ENCODE measurements at regions not wholly inside any gene's neighbourhood (a gene's known extent, or its start where the extent isn't known, plus 50 kb on each side); places are given as distances from the start of the nearest gene placed in this dataset.

GRCh38 chrX:127129510-127129909 is 310.0 kb downstream of the PRR32 start:
- Histone ChIP-seq H3K79me2 (ENCODE audit: insufficient read depth, low read length) (no peaks in the 10 kb centered on the region), H3K27me3 (ENCODE audit: insufficient read depth, low read length, poor library complexity) (no peaks in the 10 kb centered on the region), H3K4me1 (ENCODE audit: insufficient read depth, low read length) (no peaks in the 10 kb centered on the region), H3K4me3 (ENCODE audit: low read depth in 1 of 2, low read length in 2 of 2) (no peak overlapping the region), H3K27ac (ENCODE audit: low read length) (no peak overlapping the region), H3K36me3 (ENCODE audit: insufficient read depth, low read length) (no peaks in the 10 kb centered on the region), H3K9me3 (ENCODE audit: insufficient read depth, low read length, severe bottlenecking) (no peaks in the 10 kb centered on the region), H4K20me1 (ENCODE audit: insufficient read depth, low read length) (no peaks in the 10 kb centered on the region), H3K4me2 (ENCODE audit: insufficient read depth, low read length) (no peak overlapping the region), H3K9ac (ENCODE audit: low read depth, low read length) (no peak overlapping the region), H2AFZ (ENCODE audit: low read depth, low read length) (no peak overlapping the region)
- TF ChIP-seq EZH2 (IDR thresholded peaks at IDR 0.05; ENCODE audit: borderline replicate concordance, low read depth, low read length, severe bottlenecking), result no peak
- TF ChIP-seq CTCF (IDR thresholded peaks at IDR 0.05; ENCODE audit: borderline replicate concordance, extremely low read depth, low read length, poor library complexity, severe bottlenecking), result no peak
- ATAC-seq (ENCODE audit: insufficient read depth, low read depth) (no peak), DNase-seq (no peak)

GRCh38 chrX:127138218-127138617 is 318.7 kb downstream of the PRR32 start:
- TF ChIP-seq CTCF (IDR thresholded peaks at IDR 0.05; ENCODE audit: borderline replicate concordance, extremely low read depth, low read length, poor library complexity, severe bottlenecking), result no peak
- TF ChIP-seq EZH2 (IDR thresholded peaks at IDR 0.05; ENCODE audit: borderline replicate concordance, low read depth, low read length, severe bottlenecking), result no peak
- Histone ChIP-seq H3K27ac (ENCODE audit: low read length) (no peak overlapping the region), H3K79me2 (ENCODE audit: insufficient read depth, low read length) (no peaks in the 10 kb centered on the region), H3K4me3 (ENCODE audit: low read depth in 1 of 2, low read length in 2 of 2) (no peak overlapping the region), H3K4me1 (ENCODE audit: insufficient read depth, low read length) (no peaks in the 10 kb centered on the region), H3K4me2 (ENCODE audit: insufficient read depth, low read length) (no peak overlapping the region), H3K36me3 (ENCODE audit: insufficient read depth, low read length) (no peaks in the 10 kb centered on the region), H3K9me3 (ENCODE audit: insufficient read depth, low read length, severe bottlenecking) (no peaks in the 10 kb centered on the region), H3K9ac (ENCODE audit: low read depth, low read length) (no peak overlapping the region), H2AFZ (ENCODE audit: low read depth, low read length) (no peak overlapping the region), H4K20me1 (ENCODE audit: insufficient read depth, low read length) (no peaks in the 10 kb centered on the region), H3K27me3 (ENCODE audit: insufficient read depth, low read length, poor library complexity) (no peaks in the 10 kb centered on the region)
- ATAC-seq (ENCODE audit: insufficient read depth, low read depth) (no peak), DNase-seq (no peak)

- no peaks in the 10 kb centered on the region for H3K36me3 ChIP-seq (ENCODE audit: insufficient read depth, low read length)
- TF ChIP-seq CTCF (IDR thresholded peaks at IDR 0.05; ENCODE audit: borderline replicate concordance, extremely low read depth, low read length, poor library complexity, severe bottlenecking), result no peak
- no peaks in the 10 kb centered on the region for H3K4me1 ChIP-seq (ENCODE audit: insufficient read depth, low read length)
- no peaks in the 10 kb centered on the region for H3K79me2 ChIP-seq (ENCODE audit: insufficient read depth, low read length)
- DNase-seq, result no peak
- H3K9ac ChIP-seq (ENCODE audit: low read depth, low read length), result no peak overlapping the region
- H3K27me3 ChIP-seq (ENCODE audit: insufficient read depth, low read length, poor library complexity), result no peaks in the 10 kb centered on the region
- H3K9me3 ChIP-seq (ENCODE audit: insufficient read depth, low read length, severe bottlenecking), result no peaks in the 10 kb centered on the region
- ATAC-seq (ENCODE audit: insufficient read depth, low read depth), result no peak
- H3K4me2 ChIP-seq (ENCODE audit: insufficient read depth, low read length), result no peak overlapping the region
- H3K4me3 ChIP-seq (ENCODE audit: low read depth in 1 of 2, low read length in 2 of 2), result no peak overlapping the region
- H2AFZ ChIP-seq (ENCODE audit: low read depth, low read length), result no peak overlapping the region
- H4K20me1 ChIP-seq (ENCODE audit: insufficient read depth, low read length), result no peaks in the 10 kb centered on the region
- no peak overlapping the region for H3K27ac ChIP-seq (ENCODE audit: low read length)
Observed at GRCh38 chrX:127177966-127178365, 358.4 kb downstream of the PRR32 start.

GRCh38 chrX:127187095-127187494 is 367.6 kb downstream of the PRR32 start:
- Histone ChIP-seq H3K9me3 (ENCODE audit: insufficient read depth, low read length, severe bottlenecking) (no peaks in the 10 kb centered on the region), H3K79me2 (ENCODE audit: insufficient read depth, low read length) (no peaks in the 10 kb centered on the region), H3K27me3 (ENCODE audit: insufficient read depth, low read length, poor library complexity) (no peaks in the 10 kb centered on the region), H3K4me3 (ENCODE audit: low read depth in 1 of 2, low read length in 2 of 2) (no peak overlapping the region), H2AFZ (ENCODE audit: low read depth, low read length) (no peak overlapping the region), H3K9ac (ENCODE audit: low read depth, low read length) (no peak overlapping the region), H3K4me1 (ENCODE audit: insufficient read depth, low read length) (no peaks in the 10 kb centered on the region), H3K36me3 (ENCODE audit: insufficient read depth, low read length) (no peaks in the 10 kb centered on the region), H3K27ac (ENCODE audit: low read length) (no peak overlapping the region), H4K20me1 (ENCODE audit: insufficient read depth, low read length) (no peaks in the 10 kb centered on the region), H3K4me2 (ENCODE audit: insufficient read depth, low read length) (no peak overlapping the region)
- ATAC-seq (ENCODE audit: insufficient read depth, low read depth) (no peak), DNase-seq (no peak)
- no peak for TF ChIP-seq EZH2 (IDR thresholded peaks at IDR 0.05; ENCODE audit: borderline replicate concordance, low read depth, low read length, severe bottlenecking)
- TF ChIP-seq CTCF (IDR thresholded peaks at IDR 0.05; ENCODE audit: borderline replicate concordance, extremely low read depth, low read length, poor library complexity, severe bottlenecking), result no peak

Data from DND-41 (cell line).